GM21367 (cell line): ENCODE measurements at regions not wholly inside any gene's neighbourhood (a gene's known extent, or its start where the extent isn't known, plus 50 kb on each side); places are given as distances from the start of the nearest gene placed in this dataset.
A peak's percentile ranks its signal among the peaks of the same experiment; 100 is the strongest.
"Not testable (repeated sequence)": the region's sequence is repeated elsewhere in the genome, so short reads cannot be mapped to it uniquely, and the experiment has no call there.

Source experiments
- ATAC-seq: cut with Tn5 transposase; IDR thresholded peaks from one replicate; pipeline ENCODE4 v1.9.1; 2021; ENCODE audit not compliant: unreplicated experiment

DNA sequence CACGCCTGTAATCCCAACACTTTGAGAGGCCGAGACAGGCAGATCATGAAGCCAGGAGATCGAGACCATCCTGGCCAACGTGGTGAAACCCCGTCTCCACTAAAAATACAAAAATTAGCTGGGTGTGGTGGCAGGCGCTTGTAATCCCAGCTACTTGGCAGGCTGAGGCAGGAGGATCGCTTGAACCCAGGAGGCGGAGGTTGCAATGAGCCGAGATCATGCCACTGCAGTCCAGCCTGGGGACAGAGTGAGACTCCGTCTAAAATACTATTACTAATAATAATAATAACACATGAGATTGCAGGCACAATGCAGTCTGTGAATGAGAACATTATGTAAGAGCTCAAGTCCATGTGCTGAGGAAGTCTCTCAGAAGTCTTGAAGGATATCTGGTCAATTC, 1684.4 kb downstream of the SPATA31A7 start:
- ATAC-seq, result not testable (repeated sequence)

DNA sequence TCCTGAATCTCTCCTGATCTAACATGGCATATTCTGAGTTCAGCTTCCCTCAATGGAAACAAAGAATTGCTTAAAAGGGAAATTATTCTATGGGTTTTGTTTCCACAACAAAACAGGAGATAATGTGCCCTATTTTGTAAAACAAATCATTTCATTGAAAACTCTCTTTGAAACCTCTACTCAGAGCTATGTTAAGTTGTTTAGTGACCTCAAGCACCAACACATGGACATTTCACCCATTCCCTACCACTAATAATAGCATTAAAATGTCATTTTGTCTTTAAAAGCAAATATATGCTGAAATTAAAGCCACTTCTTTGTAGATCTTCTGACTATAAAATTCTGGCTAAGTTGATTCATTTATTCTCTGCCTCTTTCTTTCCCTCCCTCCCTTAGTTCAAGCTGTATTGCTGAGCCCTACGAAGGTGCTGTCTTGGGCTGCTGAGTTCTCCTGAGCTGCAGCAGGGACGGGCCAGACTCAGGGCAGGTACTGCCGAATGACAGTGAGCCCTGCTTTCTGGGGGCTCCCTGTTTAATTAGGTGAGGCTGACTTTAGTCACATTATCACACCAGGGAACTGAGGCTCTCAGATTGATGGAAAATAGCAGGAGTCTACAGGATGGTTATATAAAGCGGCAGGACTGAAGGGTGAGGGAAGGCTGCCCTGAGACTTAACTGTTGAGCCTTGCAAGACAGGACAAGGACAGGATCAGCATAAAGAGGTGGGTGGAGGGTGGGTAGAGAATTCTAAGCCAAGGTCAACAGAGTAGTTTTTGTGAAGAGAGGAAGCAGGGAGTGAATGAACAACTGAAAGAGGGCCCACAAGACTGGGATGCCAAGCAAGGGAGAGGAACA, 1685.1 kb downstream of the SPATA31A7 start:
- ATAC-seq, result not testable (repeated sequence)

DNA sequence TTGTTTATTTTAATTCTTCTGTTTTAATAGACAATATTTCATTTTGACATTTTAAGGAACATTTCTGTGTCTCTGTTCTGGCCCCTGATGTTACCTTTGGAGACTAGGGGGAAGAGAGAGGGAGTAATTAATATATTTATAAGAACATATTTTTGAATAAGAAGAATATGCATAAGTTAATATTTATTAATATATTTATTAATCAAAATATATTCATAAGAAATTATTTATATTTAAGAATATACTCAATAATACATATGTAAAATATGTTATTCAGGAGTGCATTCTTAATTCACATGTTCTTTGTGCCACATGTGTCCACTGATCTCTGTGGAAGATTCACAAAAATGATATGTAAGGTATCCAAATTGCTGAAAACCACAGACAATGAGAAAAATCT, 1687.7 kb downstream of the SPATA31A7 start:
- not testable (repeated sequence) for ATAC-seq

DNA sequence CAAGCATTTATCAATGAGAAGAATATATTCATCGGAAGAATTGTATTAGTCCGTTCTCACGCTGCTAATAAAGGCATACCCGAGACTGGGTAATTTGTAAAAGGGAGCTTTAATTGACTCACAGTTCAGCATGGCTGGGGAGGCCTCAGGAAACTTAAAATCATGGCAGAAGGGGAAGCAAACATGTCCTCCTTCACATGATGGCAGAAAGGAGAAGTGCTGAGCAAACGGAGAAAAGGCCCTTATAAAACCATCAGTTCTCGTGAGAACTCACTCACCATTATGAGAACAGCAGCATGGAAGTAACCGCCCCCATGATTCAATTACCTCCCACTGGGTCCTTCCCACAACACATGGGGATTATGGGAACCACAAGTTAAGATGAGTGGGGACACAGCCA, 1688.2 kb downstream of the SPATA31A7 start:
- not testable (repeated sequence) for ATAC-seq

DNA sequence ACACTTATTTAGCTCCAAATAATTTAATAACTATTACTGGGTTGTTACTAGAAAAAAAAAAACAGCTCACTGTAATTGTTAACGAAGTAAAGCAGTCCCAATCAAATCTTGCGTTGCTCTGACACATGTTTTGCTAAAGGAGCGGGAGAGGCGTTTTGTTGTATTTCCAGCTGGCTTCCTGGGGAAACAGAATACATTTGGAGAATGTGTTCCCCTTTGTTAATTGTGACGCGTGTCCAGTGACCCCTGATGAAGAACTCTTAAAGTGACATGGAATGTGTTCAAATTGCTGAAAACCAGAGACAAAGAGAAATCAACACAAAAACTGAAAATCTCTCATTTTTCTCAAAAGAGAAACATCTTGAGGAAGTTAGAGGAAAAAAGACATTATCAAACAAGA, 1690.6 kb downstream of the SPATA31A7 start:
- not testable (repeated sequence) for ATAC-seq

DNA sequence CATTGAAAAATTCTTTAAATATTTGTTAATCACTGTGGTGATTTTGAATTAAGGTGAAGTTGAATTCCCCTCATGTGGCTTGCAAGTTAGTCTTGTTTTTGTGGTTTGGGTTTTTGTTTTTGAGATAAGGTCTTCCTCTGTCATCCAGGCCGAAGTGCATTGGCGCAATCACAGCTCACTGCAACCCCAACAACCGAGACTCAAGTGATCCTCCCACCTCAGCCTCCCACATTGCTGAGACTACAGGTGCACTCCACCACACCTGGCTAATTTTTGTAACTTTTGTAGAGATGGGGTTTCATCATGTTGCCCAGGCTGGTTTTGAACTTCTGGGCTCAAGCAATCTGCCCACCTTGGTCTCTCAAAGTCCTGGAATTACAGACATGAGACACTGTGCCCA, 1691.1 kb downstream of the SPATA31A7 start:
- ATAC-seq, result not testable (repeated sequence)

DNA sequence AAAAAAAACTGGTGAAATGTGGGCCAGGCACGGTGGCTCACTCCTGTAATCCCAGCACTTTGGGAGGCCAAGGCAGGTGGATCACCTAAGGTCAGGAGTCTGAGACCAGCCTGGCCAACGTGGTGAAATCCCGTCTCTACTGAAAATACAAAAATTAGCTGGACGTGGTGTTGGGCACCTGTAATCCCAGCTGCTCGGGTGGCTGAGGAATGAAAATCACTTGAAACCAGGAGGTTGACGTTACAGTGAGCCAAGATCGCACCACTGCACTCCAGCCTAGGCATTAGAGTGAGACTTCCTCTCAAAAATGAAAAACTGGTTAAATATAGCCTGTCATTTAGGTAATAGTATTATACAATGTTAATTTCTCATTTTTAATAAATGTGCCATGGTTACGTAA, 1692.0 kb downstream of the SPATA31A7 start:
- not testable (repeated sequence) for ATAC-seq

DNA sequence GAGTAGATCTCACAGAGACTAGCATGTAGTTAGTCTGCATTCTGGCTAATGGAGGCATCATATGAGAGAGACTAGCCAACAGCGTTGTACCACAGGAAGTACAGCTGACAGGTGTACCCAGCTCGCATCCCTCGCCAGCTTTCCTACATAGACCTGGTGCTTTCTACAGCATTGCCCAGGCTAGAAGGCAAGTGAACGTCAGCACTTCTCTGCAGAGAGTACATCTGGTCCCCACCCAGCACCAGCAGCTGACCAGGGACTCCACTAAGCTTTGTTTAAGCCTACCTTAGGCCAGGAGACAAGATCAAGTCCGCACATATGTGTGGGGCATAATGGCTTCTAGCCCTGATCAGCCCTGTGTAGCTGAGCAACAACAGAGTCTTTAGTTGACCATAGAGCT, 1692.9 kb downstream of the SPATA31A7 start:
- not testable (repeated sequence) for ATAC-seq

DNA sequence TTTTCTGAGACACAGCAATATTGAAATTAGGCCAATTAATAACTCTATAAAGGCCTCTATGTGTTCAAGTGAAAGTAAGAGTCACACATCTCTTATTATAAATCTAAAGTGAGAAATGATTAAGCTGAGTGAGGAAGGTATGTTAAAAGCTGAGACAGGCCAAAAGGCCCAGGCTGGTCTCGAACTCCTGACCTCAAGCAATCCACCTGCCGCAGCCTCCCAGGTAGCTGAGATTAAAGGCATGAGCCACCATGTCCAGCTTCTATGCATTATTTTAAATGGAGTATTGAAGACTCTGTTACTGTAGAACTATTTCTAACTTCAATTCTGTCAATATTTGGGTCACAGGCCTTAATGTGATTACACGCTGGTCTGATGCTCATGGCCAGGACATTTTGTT, 1706.9 kb downstream of the SPATA31A7 start:
- ATAC-seq, result not testable (repeated sequence)

DNA sequence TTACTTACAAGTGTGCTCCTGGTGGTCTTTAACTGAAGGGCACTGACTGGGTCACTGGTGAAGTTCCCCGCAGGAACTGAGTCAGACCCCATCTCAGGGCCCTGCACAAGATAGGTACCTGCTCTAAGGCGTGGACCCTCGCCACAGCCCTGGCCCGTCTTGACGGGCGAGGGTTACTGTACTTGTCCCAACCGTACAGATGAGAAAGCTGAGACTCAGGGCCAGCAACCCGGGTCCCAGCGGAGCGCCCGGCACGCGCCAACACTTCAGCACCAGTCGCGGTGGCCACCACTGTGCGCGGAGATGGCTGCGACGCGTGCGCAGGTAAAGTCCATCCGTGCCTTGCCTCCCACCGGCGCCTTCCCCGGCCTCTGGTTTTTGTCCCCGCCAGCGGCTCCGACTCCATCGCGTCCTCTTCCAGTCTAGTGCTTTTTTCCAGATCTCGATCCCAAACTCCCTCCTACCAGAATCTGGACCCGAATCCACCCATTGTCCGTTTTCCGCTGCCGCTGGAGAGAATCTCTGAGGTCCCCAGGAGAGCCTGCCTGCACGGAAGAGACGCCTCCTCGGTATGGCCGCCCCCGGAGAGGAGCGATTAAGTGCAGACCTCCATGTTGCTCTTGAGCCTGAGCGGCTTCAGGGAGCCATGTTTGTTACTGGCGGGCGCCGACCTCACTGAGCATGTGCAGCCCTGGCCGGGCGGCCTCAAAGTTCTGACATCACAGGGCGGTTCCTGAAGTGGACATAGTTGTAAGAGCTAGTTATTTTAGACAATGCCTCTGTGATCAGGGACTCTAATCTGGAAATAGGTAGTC, 1707.8 kb downstream of the SPATA31A7 start:
- not testable (repeated sequence) for ATAC-seq

DNA sequence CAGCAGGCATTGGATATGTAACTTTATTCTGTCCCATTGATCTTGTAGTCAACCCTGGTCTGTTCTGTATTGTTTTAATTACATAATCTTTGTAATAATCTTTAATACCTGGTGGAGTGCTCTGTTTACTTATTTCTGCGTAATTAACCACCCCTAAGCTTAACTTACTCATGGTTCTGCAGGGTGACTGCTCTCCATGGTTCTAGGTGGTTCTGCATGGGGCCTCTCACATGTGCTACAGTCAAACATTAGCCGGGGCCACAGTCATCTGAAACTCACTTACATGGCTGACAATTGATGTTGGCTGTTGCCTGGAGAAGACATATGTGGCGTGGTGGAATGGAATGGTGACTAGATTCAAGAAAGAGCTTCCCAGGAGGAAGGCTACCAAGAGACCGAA, 1709.8 kb downstream of the SPATA31A7 start:
- ATAC-seq, result not testable (repeated sequence)

DNA sequence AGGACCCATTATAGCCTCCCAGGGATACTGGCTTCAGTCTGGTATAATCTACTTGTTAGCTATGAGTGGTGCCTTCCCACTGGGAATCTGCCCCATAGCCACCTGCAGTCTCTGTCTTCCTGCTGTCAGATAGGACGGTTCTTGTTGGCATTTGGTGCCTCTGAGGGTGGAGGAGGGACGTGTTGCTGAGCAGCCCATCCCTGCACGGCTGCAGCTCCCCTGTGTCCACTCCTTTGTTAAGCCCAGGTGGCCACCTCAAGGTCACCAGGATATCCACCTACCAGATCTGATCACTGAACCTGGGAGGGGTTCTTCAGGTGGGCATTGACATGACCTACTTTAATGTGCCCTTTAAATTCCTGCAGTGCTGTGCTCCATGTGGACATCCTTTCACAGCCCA, 1714.2 kb downstream of the SPATA31A7 start:
- not testable (repeated sequence) for ATAC-seq

DNA sequence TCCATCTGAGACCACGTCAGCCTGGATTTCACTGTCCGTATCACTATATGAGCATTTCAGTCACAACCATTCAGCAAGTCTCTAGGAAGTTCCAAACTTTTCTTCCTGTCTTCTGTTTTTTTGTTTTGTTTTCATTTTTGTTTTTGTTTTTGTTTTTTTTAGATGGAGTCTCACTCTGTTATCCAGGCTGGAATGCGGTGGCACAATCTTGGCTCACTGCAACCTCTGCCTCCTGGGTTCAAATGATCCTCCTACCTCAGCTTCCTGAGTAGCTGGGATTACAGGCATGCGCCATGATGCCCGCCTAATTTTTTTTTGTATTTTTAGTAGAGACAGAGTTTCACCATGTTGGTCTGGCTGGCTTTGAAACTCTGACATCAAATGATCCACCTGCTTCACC, 1715.9 kb downstream of the SPATA31A7 start:
- ATAC-seq, result not testable (repeated sequence)

DNA sequence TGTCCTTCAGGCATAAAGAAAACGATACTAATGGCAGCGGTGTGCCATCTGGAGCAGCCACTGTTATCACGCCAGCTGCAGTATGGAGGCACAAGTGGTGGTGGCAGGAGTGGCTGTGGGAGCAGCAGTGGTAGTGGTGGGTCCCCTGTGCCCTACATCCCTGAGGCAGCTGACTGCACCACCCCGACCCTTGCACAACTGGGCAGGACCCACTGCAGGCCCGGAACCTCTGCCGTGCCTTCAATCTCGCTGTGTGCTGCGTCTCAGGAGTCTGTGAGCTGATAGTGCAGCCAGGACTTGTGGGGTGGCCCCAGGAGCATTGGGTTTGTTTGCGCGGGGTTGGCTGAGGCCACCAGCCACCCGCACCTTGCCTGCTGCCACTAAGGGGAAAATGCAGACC, 1718.0 kb downstream of the SPATA31A7 start:
- ATAC-seq, result not testable (repeated sequence)

DNA sequence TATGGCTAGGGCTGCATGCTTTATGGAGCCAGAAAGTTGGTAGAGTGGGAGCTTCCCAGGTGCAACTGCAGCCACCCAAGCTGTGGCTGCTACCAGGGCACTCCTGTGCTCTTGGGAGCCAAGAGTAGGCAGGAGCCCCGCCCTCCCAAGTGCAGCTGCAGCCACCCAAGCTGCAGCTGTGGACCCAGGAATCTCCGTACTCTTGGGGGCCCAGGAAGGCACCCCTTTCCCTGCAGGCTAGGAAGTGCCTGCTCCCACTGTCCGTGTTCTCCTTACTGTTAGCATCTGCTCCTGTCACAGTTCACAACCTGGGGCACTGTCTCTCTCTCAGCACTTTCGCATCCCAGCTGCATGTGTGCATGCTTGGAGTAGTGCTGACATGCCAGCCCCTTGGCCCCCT, 1718.4 kb downstream of the SPATA31A7 start:
- not testable (repeated sequence) for ATAC-seq

DNA sequence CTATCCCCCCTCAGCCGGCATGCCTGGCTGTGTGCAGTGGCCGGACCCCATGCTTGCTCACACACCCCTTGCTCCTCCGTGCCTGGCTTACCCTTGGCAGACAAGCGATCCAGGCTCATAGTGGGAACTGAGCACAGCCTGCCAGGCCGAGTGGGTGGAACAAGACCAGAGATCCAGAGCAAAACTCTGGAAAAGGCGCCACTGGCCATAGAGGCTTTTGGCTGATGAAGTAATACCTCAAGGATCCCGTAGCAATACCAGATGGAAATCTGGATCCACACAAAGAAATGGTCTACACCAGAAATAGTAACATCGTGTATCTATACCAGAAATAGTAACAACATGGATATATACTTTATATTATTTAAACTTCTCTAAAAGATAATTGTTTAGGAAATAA, 1719.6 kb downstream of the SPATA31A7 start:
- not testable (repeated sequence) for ATAC-seq

DNA sequence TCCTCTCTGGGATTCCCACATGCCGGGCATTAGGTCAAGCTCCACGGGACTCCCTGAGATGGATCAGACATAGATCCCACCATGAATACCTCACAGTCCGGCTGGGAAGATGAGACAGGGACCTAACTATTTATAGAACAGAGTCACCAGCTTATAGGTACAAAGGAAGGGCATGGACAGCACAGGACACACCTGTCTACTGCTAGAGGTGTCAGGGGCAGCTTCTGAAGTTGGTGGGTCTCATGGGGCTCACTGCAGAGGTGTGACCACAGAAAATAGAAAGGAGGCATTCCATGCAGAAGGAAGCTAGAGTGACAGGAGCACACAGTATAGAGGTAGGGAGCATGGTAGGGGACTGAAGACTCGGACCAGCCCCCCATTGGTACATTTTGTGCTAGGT, 1722.4 kb downstream of the SPATA31A7 start:
- ATAC-seq, result not testable (repeated sequence)

DNA sequence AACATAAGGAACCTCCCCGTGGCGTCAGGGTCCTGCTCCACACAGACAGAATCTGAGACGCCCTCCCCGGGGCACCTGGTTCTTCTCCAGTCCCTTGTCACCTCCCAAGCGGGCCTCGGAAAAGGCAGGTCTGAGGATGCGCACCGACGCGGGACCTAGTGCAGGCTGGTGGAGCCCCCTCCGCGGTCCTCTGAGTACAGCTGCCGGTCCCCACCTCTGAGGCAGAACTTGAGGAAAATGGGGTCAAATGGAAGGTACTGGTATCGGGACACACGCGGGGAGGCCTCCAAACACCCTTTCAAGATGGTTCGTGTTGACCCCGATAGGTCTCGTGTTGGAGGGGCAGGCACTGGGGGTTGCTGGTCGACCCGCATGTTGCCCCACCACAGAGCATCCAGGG, 1725.3 kb downstream of the SPATA31A7 start:
- not testable (repeated sequence) for ATAC-seq

DNA sequence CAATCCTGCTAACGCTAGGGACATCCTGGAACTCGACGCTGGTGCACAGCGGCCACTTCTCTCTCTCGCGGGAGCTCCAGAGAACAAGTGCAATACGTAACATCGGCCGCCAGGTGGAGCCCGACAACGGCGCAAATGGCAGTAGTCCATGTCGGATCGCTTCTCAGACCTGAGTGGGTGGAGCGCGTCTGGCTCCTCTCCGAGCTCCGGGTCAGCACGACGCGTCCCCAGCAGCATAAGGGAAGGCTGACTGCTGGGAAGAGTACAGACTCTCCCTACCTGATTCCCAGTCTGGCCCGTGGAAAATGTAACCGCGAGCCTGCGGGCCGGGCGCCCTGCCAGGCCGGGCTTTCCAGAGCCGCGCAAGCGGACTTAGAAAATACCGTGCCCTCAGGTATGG, 1725.8 kb downstream of the SPATA31A7 start:
- peak; percentile 100 for ATAC-seq

DNA sequence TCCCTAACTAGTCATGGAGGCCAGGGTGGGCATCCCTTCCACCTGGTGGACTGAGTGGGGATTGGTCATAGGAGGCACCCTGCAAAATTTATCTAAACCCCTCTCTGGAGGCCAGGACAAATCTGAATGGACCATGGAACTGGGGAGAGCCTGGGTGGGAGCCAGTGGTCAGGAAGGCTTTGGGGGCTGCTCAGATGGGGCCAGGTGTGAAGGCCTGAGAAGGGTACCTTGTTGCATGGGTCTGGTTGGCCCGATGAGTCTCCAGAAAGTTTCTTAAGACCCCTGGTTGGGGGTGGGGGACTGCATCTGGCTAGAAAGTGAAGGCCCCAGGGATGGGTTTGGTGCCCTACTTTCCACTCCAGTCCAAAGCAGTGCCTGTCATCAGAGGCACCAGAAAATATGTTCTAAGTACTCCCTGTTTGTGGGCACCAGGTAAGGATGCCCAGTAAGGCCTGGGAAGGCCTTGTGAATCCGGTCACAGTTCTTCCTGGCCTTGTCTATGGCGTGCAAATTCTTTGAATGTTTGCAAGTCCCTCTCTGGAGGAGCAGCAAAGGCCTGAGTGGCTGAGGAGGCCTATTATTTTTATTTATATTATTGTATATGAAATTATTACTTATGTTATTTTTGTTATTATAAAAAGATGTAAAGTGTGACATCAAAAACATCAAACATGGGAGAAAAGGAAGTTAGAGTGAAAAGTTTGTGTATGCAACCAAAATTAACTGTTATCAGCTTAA, 1729.0 kb downstream of the SPATA31A7 start:
- not testable (repeated sequence) for ATAC-seq

DNA sequence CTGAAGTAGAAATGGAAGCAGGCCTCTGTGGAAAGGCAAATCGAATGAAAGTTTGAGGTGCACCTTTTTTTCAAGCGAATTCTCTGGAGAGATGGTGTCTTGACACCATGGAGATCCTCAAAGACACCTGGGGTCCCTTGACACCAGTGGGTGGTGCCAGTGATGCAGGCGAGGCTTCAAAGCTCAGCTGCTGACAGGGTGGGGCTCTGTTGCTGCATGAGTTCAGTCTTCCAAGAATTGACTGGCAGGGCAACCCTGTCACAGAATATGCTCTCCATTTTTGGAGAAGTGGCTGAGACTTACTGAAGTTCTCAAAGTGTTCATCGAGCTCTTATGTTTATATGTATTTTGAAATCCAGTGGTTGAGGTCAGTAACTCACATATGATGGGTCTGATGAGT, 1741.6 kb downstream of the SPATA31A7 start:
- not testable (repeated sequence) for ATAC-seq
